ENCODE measurements at regions not wholly inside any gene's neighbourhood (a gene's known extent, or its start where the extent isn't known, plus 50 kb on each side); places are given as distances from the start of the nearest gene placed in this dataset.

- Histone ChIP-seq H3K36me3 (ENCODE audit: control insufficient read depth, low read length) (no peaks in the 10 kb centered on the region), H3K4me1 (ENCODE audit: control insufficient read depth, low read length) (no peaks in the 10 kb centered on the region), H3K9me3 (ENCODE audit: control insufficient read depth, insufficient read depth, low read length) (no peaks in the 10 kb centered on the region), H3K79me2 (ENCODE audit: control insufficient read depth, low read length) (no peaks in the 10 kb centered on the region), H3K4me3 (ENCODE audit: low read length) (no peak overlapping the region), H3F3A (ENCODE audit: control insufficient read depth, insufficient read depth) (no peaks in the 10 kb centered on the region), H3K4me2 (ENCODE audit: low read length) (no peak overlapping the region), H3K9me2 (replicated peaks; ENCODE audit: control insufficient read depth, low read length) (no peaks in the 10 kb centered on the region), H4K20me1 (ENCODE audit: control insufficient read depth, insufficient read depth, low read depth, low read length) (no peaks in the 10 kb centered on the region), H3K27me3 (ENCODE audit: control insufficient read depth, low read length) (no peaks in the 10 kb centered on the region), H3K27ac (ENCODE audit: low read depth, low read length) (no peak overlapping the region)
- TF ChIP-seq EZH2phosphoT487 (IDR thresholded peaks at IDR 0.05; ENCODE audit: borderline replicate concordance, low read length): no peak
Measured at GRCh38 chr7:145511004-145511403, 605.6 kb upstream of the CNTNAP2 start.

- no peak overlapping the region for H3K4me3 ChIP-seq (ENCODE audit: low read length)
- no peaks in the 10 kb centered on the region for H3F3A ChIP-seq (ENCODE audit: control insufficient read depth, insufficient read depth)
- no peaks in the 10 kb centered on the region for H3K36me3 ChIP-seq (ENCODE audit: control insufficient read depth, low read length)
- H3K9me3 ChIP-seq (ENCODE audit: control insufficient read depth, insufficient read depth, low read length): no peaks in the 10 kb centered on the region
- no peaks in the 10 kb centered on the region for H3K27me3 ChIP-seq (ENCODE audit: control insufficient read depth, low read length)
- no peaks in the 10 kb centered on the region for H3K9me2 ChIP-seq (replicated peaks; ENCODE audit: control insufficient read depth, low read length)
- TF ChIP-seq EZH2phosphoT487 (IDR thresholded peaks at IDR 0.05; ENCODE audit: borderline replicate concordance, low read length) (no peak), CTCF (IDR thresholded peaks at IDR 0.05; ENCODE audit: low read depth, low read length, poor library complexity, severe bottlenecking) (no peak)
- no peak overlapping the region for H3K4me2 ChIP-seq (ENCODE audit: low read length)
- no peaks in the 10 kb centered on the region for H3K4me1 ChIP-seq (ENCODE audit: control insufficient read depth, low read length)
- H4K20me1 ChIP-seq (ENCODE audit: control insufficient read depth, insufficient read depth, low read depth, low read length): no peaks in the 10 kb centered on the region
- no peaks in the 10 kb centered on the region for H3K79me2 ChIP-seq (ENCODE audit: control insufficient read depth, low read length)
- no peak overlapping the region for H3K27ac ChIP-seq (ENCODE audit: low read depth, low read length)
Measured at GRCh38 chr7:145497911-145498525, 618.6 kb upstream of the CNTNAP2 start.

- H3K9me2 ChIP-seq (replicated peaks; ENCODE audit: control insufficient read depth, low read length): no peaks in the 10 kb centered on the region
- no peak overlapping the region for H3K4me2 ChIP-seq (ENCODE audit: low read length)
Measured at GRCh38 chr7:145490356-145490755, 626.2 kb upstream of the CNTNAP2 start.

More at GRCh38 chr7:145490356-145490755, 626.2 kb upstream of the CNTNAP2 start:
- Histone ChIP-seq H3K9me3 (ENCODE audit: control insufficient read depth, insufficient read depth, low read length) (no peaks in the 10 kb centered on the region), H3K4me1 (ENCODE audit: control insufficient read depth, low read length) (no peaks in the 10 kb centered on the region), H3F3A (ENCODE audit: control insufficient read depth, insufficient read depth) (no peaks in the 10 kb centered on the region), H3K27ac (ENCODE audit: low read depth, low read length) (no peak overlapping the region), H3K4me3 (ENCODE audit: low read length) (no peak overlapping the region), H4K20me1 (ENCODE audit: control insufficient read depth, insufficient read depth, low read depth, low read length) (no peaks in the 10 kb centered on the region), H3K36me3 (ENCODE audit: control insufficient read depth, low read length) (no peaks in the 10 kb centered on the region), H3K79me2 (ENCODE audit: control insufficient read depth, low read length) (no peaks in the 10 kb centered on the region), H3K27me3 (ENCODE audit: control insufficient read depth, low read length) (no peaks in the 10 kb centered on the region)
- TF ChIP-seq EZH2phosphoT487 (IDR thresholded peaks at IDR 0.05; ENCODE audit: borderline replicate concordance, low read length) (no peak), CTCF (IDR thresholded peaks at IDR 0.05; ENCODE audit: low read depth, low read length, poor library complexity, severe bottlenecking) (no peak)
